Nephron progenitor cell (in vitro differentiated cells): ENCODE measurements at regions not wholly inside any gene's neighbourhood (a gene's known extent, or its start where the extent isn't known, plus 50 kb on each side); places are given as distances from the start of the nearest gene placed in this dataset.

ENCODE experiments used
- DNase-seq: peaks from one replicate; pipeline ENCODE4 v3.0.0; 2021
- H3K27ac Mint-ChIP-seq: 2 replicates; pipeline ENCODE4 v1.8.0; 2021; ENCODE audit warnings: mild to moderate bottlenecking, moderate library complexity, mixed read lengths
- H3K27me3 Mint-ChIP-seq: 2 replicates; pipeline ENCODE4 v1.8.0; 2021; ENCODE audit warnings: mild to moderate bottlenecking, low read depth, mixed read lengths; ENCODE audit not compliant: poor library complexity
- H3K36me3 Mint-ChIP-seq: 2 replicates; pipeline ENCODE4 v1.8.0; 2021; ENCODE audit warnings: low read depth, mixed read lengths
- H3K4me1 Mint-ChIP-seq: 2 replicates; pipeline ENCODE4 v1.8.0; 2021; ENCODE audit warnings: mixed read lengths
- H3K4me3 Mint-ChIP-seq: 2 replicates; pipeline ENCODE4 v1.8.0; 2021; ENCODE audit warnings: mild to moderate bottlenecking, moderate library complexity, mixed read lengths
- H3K9me3 Mint-ChIP-seq: 2 replicates; pipeline ENCODE4 v1.8.0; 2021; ENCODE audit warnings: mild to moderate bottlenecking, moderate library complexity, mixed read lengths
- TF ChIP-seq, protein P1 (sequence below): fragments of 200-600 bp; sonication (generic); IDR thresholded peaks from 2 replicates; pipeline ENCODE4 v1.5.0; 2021; ENCODE audit warnings: antibody characterized with exemption

DNA sequence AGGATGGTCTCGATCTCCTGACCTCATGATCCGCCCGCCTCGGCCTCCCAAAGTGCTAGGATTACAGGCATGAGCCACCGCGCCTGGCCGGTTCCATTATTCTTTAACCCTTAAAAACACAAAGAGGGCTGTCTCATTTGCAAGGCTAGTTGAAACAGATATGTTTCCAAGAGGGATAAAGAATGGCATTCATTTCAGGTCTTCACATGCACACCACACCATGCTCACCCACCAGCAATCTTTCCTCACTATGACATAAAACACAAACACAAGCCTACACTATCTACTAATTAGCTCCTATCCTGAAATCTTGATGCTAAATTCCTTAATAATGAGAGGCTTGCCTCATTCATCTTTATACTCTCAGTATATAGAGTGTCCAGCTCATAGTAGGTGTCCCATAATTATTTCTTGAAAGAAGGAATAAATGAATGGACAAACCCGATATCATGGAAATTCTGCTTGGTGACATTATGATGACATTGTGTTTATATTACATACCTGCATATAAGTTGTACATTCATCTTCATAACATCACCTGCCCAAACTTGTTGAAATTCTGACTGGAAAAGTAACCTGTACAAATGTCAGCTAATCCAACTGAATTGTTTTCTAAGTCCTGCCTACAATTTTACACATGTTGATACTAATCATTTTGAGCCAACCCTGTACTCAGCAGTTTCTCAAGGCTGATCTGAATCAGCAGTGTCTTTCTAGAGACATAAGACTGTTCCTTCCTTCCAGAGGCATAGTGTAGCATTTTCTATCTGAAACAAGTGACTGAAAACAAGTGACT lies 408.5 kb downstream of the KLHL13 start:
- TF ChIP-seq, protein P1, sequence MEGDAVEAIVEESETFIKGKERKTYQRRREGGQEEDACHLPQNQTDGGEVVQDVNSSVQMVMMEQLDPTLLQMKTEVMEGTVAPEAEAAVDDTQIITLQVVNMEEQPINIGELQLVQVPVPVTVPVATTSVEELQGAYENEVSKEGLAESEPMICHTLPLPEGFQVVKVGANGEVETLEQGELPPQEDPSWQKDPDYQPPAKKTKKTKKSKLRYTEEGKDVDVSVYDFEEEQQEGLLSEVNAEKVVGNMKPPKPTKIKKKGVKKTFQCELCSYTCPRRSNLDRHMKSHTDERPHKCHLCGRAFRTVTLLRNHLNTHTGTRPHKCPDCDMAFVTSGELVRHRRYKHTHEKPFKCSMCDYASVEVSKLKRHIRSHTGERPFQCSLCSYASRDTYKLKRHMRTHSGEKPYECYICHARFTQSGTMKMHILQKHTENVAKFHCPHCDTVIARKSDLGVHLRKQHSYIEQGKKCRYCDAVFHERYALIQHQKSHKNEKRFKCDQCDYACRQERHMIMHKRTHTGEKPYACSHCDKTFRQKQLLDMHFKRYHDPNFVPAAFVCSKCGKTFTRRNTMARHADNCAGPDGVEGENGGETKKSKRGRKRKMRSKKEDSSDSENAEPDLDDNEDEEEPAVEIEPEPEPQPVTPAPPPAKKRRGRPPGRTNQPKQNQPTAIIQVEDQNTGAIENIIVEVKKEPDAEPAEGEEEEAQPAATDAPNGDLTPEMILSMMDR = no peak
- Mint-ChIP-seq H3K9me3 (peaks cover 10% of the 10 kb centered on the region), H3K27me3 (peaks cover 3% of the 10 kb centered on the region), H3K4me3 (no peak overlapping the region), H3K4me1 (no peaks in the 10 kb centered on the region), H3K36me3 (no peaks in the 10 kb centered on the region), H3K27ac (no peak overlapping the region)
- DNase-seq = no peak

DNA sequence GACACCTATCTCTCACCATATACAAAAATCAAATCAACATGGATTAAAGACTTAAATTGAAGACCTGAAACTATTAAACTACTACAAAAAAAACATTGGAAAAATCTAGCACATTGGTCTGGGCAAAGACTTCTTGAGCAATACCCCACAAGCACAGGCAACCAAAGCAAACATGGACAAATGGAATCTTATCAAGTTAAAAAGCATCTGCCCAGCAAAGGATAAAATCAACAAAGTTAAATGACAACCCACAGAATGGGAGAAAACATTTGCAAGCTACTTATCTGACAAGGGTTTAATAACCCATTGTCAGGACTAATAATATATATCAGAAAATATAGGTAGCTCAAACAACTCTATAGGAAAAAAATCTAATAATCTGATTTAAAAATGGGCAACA lies 415.6 kb downstream of the KLHL13 start:
- Mint-ChIP-seq H3K27me3 (peaks cover 4% of the 10 kb centered on the region), H3K9me3 (peaks cover 45% of the 10 kb centered on the region), H3K27ac (no peak overlapping the region), H3K36me3 (no peaks in the 10 kb centered on the region), H3K4me1 (no peaks in the 10 kb centered on the region), H3K4me3 (no peak overlapping the region)
- TF ChIP-seq, protein P1 = no peak
- no peak for DNase-seq

DNA sequence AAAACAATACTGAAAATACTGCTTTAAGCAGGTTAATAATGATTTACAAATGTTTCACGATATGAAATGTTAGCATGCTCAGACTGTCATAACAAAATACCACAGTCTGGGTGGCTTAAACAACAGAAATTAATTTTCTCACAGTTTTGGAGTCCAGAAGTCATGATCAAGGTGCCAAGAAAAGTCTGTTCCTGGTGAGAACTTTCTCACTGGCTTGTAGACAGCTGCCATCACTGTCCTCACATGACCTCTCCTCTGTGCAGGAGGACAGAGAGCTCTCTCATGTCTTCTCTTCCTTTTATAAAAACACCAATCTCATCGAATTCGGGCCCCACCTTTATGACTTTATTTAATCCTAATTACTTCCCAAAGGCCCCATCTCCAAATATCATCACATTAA lies 426.7 kb downstream of the KLHL13 start:
- no peak for DNase-seq
- TF ChIP-seq, protein P1 = no peak
- H3K36me3 Mint-ChIP-seq = no peaks in the 10 kb centered on the region
- H3K27ac Mint-ChIP-seq = no peak overlapping the region
- peaks cover 14% of the 10 kb centered on the region for H3K9me3 Mint-ChIP-seq
- no peaks in the 10 kb centered on the region for H3K4me1 Mint-ChIP-seq
- no peaks in the 10 kb centered on the region for H3K27me3 Mint-ChIP-seq
- no peak overlapping the region for H3K4me3 Mint-ChIP-seq

DNA sequence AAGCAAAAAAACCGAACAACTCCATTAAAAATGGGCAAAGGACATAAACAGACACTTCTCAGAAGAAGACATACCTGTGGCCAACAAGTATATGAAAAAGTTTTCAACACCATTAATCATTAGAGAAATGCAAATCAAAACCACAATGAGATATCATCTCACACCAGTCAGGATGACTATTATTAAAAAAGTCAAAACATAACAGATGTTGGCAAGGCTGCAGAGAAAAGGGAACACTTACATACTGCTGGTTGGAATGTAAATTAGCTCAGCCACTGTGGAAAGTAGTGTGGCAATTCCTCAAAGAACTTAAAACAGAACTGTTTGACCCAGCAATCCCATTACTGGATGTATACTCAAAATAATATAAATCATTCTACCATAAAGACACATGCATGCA lies 436.3 kb downstream of the KLHL13 start:
- Mint-ChIP-seq H3K36me3 (no peaks in the 10 kb centered on the region), H3K4me3 (no peak overlapping the region), H3K9me3 (peaks cover 47% of the 10 kb centered on the region), H3K27ac (no peak overlapping the region), H3K4me1 (no peaks in the 10 kb centered on the region), H3K27me3 (peaks cover 3% of the 10 kb centered on the region)
- no peak for DNase-seq
- TF ChIP-seq, protein P1 = no peak

DNA sequence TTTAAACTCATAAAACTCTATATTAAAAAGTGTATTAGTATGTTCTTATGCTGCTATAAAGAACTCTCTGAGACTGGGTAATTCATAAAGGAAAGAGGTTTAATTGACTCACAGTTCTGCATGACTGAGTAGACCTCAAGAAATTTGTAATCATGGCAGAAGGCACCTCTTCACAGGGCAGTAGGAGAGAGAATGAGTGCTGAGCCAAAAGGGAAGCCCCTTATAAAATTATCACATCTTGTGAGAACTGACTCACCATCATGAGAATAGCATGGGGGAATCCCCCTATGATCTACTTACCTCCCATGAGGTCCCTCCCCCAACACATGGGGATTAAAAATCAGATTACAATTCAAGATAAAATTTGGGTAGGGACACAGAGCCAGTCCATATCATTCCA lies 463.2 kb downstream of the KLHL13 start:
- Mint-ChIP-seq H3K36me3 (no peaks in the 10 kb centered on the region), H3K27me3 (no peaks in the 10 kb centered on the region), H3K9me3 (peaks cover 32% of the 10 kb centered on the region), H3K27ac (no peak overlapping the region), H3K4me1 (no peaks in the 10 kb centered on the region), H3K4me3 (no peak overlapping the region)
- DNase-seq = no peak
- TF ChIP-seq, protein P1 = no peak

DNA sequence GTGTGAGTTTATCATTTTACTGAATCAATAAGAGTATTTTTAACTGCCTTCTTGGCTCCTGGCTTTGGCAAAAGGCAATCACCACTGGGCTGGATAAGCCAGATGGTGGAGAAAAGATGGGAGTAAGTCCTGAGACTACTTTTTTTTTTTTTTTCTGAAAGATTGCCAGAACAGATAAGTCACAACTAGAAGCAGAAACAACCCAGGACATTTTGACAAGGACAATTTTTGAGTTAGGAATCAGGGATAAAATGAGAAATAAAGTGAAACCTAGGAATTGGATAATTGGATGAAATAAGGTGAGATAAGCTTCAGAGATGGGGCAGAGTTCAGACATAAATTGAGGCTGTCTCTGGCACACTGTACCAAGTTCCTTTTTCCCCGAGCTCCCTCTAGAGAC lies 471.0 kb downstream of the KLHL13 start:
- TF ChIP-seq, protein P1 = no peak
- no peak for DNase-seq
- Mint-ChIP-seq H3K4me1 (no peaks in the 10 kb centered on the region), H3K36me3 (no peaks in the 10 kb centered on the region), H3K27me3 (peaks cover 3% of the 10 kb centered on the region), H3K9me3 (peaks cover 4% of the 10 kb centered on the region), H3K4me3 (no peak overlapping the region), H3K27ac (no peak overlapping the region)
